GM19043 (cell line): ENCODE measurements at regions not wholly inside any gene's neighbourhood (a gene's known extent, or its start where the extent isn't known, plus 50 kb on each side); places are given as distances from the start of the nearest gene placed in this dataset.

Source experiments
- ATAC-seq: cut with Tn5 transposase; IDR thresholded peaks from one replicate; pipeline ENCODE4 v1.9.1; 2021; ENCODE audit warnings: low read depth; ENCODE audit not compliant: unreplicated experiment

GRCh38 chr18:51998711-51999110 is 341.3 kb upstream of the DCC start:
- ATAC-seq: no peak

GRCh38 chr18:51999351-51999750 is 340.6 kb upstream of the DCC start:
- ATAC-seq: no peak

GRCh38 chr18:52000435-52000834 is 339.6 kb upstream of the DCC start:
- no peak for ATAC-seq

- ATAC-seq: no peak
Observed at GRCh38 chr18:52001106-52001505, 338.9 kb upstream of the DCC start.

- no peak for ATAC-seq
Observed at GRCh38 chr18:52002600-52002999, 337.4 kb upstream of the DCC start.

GRCh38 chr18:52007105-52007504 is 332.9 kb upstream of the DCC start:
- no peak for ATAC-seq

GRCh38 chr18:52008330-52008729 is 331.7 kb upstream of the DCC start:
- ATAC-seq: no peak

- ATAC-seq: no peak
Observed at GRCh38 chr18:52008736-52009135, 331.3 kb upstream of the DCC start.

- ATAC-seq: no peak
Observed at GRCh38 chr18:52009958-52010357, 330.0 kb upstream of the DCC start.

- no peak for ATAC-seq
Observed at GRCh38 chr18:52045946-52046675, 293.9 kb upstream of the DCC start.

GRCh38 chr18:52046842-52047241 is 293.2 kb upstream of the DCC start:
- ATAC-seq: no peak

GRCh38 chr18:52054324-52054723 is 285.7 kb upstream of the DCC start:
- no peak for ATAC-seq

GRCh38 chr18:52060607-52061304 is 279.2 kb upstream of the DCC start:
- no peak for ATAC-seq

- no peak for ATAC-seq
Observed at GRCh38 chr18:52063923-52064322, 276.1 kb upstream of the DCC start.

- no peak for ATAC-seq
Observed at GRCh38 chr18:52069201-52069600, 270.8 kb upstream of the DCC start.

GRCh38 chr18:52070291-52070756 is 269.7 kb upstream of the DCC start:
- no peak for ATAC-seq

GRCh38 chr18:52077251-52077983 is 262.6 kb upstream of the DCC start:
- ATAC-seq: no peak

- ATAC-seq: no peak
Observed at GRCh38 chr18:52082246-52082645, 257.8 kb upstream of the DCC start.

GRCh38 chr18:52087140-52087539 is 252.9 kb upstream of the DCC start:
- no peak for ATAC-seq

- ATAC-seq: no peak
Observed at GRCh38 chr18:52090005-52090404, 250.0 kb upstream of the DCC start.

- no peak for ATAC-seq
Observed at GRCh38 chr18:52093171-52093570, 246.8 kb upstream of the DCC start.
